ENCODE measurements at regions not wholly inside any gene's neighbourhood (a gene's known extent, or its start where the extent isn't known, plus 50 kb on each side); places are given as distances from the start of the nearest gene placed in this dataset.

DNA sequence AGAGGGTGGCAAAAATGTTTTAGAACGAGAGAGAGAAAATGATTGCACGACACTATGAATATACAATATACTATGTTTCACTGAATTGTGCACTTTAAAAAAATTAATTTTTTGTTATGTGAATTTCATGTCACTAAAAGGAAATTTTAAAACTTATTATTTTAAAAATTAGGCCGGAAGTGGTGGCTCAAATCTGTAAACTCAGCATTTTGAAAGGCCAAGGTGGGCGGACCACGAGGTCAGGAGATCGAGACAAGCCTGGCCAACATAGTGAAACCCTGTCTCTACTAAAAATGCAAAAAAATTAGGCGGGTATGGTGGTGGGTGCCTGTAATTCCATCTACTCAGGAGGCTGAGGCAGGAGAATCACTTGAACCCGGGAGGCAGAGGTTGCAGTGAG, 642.5 kb downstream of the XPNPEP1 start:
- TF ChIP-seq, protein P1, sequence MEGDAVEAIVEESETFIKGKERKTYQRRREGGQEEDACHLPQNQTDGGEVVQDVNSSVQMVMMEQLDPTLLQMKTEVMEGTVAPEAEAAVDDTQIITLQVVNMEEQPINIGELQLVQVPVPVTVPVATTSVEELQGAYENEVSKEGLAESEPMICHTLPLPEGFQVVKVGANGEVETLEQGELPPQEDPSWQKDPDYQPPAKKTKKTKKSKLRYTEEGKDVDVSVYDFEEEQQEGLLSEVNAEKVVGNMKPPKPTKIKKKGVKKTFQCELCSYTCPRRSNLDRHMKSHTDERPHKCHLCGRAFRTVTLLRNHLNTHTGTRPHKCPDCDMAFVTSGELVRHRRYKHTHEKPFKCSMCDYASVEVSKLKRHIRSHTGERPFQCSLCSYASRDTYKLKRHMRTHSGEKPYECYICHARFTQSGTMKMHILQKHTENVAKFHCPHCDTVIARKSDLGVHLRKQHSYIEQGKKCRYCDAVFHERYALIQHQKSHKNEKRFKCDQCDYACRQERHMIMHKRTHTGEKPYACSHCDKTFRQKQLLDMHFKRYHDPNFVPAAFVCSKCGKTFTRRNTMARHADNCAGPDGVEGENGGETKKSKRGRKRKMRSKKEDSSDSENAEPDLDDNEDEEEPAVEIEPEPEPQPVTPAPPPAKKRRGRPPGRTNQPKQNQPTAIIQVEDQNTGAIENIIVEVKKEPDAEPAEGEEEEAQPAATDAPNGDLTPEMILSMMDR (IDR thresholded peaks at IDR 0.05; ENCODE audit: low read depth, low read length, missing input control): no peak
- TF ChIP-seq JUND (IDR thresholded peaks at IDR 0.05) (no peak), GABPA (IDR thresholded peaks at IDR 0.05 in 1 of 2, conservative IDR thresholded peaks at IDR 0.05 in 1 of 2) (no peak), TAF1 (conservative IDR thresholded peaks at IDR 0.05) (no peak)
- TF ChIP-seq, protein P2, sequence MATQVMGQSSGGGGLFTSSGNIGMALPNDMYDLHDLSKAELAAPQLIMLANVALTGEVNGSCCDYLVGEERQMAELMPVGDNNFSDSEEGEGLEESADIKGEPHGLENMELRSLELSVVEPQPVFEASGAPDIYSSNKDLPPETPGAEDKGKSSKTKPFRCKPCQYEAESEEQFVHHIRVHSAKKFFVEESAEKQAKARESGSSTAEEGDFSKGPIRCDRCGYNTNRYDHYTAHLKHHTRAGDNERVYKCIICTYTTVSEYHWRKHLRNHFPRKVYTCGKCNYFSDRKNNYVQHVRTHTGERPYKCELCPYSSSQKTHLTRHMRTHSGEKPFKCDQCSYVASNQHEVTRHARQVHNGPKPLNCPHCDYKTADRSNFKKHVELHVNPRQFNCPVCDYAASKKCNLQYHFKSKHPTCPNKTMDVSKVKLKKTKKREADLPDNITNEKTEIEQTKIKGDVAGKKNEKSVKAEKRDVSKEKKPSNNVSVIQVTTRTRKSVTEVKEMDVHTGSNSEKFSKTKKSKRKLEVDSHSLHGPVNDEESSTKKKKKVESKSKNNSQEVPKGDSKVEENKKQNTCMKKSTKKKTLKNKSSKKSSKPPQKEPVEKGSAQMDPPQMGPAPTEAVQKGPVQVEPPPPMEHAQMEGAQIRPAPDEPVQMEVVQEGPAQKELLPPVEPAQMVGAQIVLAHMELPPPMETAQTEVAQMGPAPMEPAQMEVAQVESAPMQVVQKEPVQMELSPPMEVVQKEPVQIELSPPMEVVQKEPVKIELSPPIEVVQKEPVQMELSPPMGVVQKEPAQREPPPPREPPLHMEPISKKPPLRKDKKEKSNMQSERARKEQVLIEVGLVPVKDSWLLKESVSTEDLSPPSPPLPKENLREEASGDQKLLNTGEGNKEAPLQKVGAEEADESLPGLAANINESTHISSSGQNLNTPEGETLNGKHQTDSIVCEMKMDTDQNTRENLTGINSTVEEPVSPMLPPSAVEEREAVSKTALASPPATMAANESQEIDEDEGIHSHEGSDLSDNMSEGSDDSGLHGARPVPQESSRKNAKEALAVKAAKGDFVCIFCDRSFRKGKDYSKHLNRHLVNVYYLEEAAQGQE (IDR thresholded peaks at IDR 0.05): no peak

All from liver (tissue), 3 donors.